PFSK-1 (cell line): ENCODE measurements at regions not wholly inside any gene's neighbourhood (a gene's known extent, or its start where the extent isn't known, plus 50 kb on each side); places are given as distances from the start of the nearest gene placed in this dataset.

Source experiments
- FOXP2 ChIP-seq: optimal IDR thresholded peaks from 2 replicates; pipeline ENCODE3; 2011; ENCODE audit warnings: borderline replicate concordance, control low read depth, inconsistent platforms; ENCODE audit not compliant: insufficient read depth; ENCODE audit errors: extremely low read length, extremely low read depth
- POLR2AphosphoS5 ChIP-seq: IDR thresholded peaks from 2 replicates; pipeline ENCODE4 v1.6.1; 2012; ENCODE audit warnings: low read depth, mild to moderate bottlenecking, control low read depth, low read length, moderate library complexity
- SIN3A ChIP-seq: IDR thresholded peaks from 2 replicates; pipeline ENCODE4 v1.6.1; 2012; ENCODE audit warnings: mild to moderate bottlenecking, low read length, moderate library complexity, borderline replicate concordance; ENCODE audit not compliant: insufficient read depth
- TAF1 ChIP-seq: IDR thresholded peaks from 2 replicates; pipeline ENCODE4 v1.6.1; 2012; ENCODE audit warnings: low read length, control low read depth, borderline replicate concordance; ENCODE audit not compliant: insufficient read depth
- TF ChIP-seq, protein P1 (sequence below), 2 experiments: IDR thresholded peaks; 2 replicates each; pipeline versions ENCODE4 v1.6.1 to v1.8.0; 2011 to 2012; ENCODE audit warnings: low read depth in 2 of 2, low read length in 2 of 2, control low read depth in 1 of 2, inconsistent platforms in 1 of 2, mild to moderate bottlenecking in 1 of 2, moderate library complexity in 1 of 2; ENCODE audit not compliant: insufficient read depth in 1 of 2

DNA sequence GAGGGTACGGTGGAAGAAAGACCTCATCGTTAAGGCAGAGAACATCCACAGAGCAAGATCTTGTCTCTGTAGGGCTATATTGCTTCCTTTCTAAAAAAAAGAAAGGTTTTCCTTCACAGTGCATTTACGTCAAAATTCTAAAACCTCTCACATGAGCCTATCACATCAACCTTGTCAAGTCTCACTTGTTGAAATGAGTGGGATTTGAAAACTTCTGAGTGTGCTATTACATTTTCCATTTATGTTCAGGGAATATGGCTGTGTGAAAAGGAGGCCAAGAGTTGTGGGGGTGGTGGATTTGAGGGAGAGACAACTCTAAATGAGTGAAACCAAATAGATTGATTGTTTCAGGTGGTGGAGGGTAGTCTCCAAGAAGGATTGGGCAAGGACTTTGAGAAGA lies 147.1 kb upstream of the MPDZ start:
- TF ChIP-seq, protein P1, sequence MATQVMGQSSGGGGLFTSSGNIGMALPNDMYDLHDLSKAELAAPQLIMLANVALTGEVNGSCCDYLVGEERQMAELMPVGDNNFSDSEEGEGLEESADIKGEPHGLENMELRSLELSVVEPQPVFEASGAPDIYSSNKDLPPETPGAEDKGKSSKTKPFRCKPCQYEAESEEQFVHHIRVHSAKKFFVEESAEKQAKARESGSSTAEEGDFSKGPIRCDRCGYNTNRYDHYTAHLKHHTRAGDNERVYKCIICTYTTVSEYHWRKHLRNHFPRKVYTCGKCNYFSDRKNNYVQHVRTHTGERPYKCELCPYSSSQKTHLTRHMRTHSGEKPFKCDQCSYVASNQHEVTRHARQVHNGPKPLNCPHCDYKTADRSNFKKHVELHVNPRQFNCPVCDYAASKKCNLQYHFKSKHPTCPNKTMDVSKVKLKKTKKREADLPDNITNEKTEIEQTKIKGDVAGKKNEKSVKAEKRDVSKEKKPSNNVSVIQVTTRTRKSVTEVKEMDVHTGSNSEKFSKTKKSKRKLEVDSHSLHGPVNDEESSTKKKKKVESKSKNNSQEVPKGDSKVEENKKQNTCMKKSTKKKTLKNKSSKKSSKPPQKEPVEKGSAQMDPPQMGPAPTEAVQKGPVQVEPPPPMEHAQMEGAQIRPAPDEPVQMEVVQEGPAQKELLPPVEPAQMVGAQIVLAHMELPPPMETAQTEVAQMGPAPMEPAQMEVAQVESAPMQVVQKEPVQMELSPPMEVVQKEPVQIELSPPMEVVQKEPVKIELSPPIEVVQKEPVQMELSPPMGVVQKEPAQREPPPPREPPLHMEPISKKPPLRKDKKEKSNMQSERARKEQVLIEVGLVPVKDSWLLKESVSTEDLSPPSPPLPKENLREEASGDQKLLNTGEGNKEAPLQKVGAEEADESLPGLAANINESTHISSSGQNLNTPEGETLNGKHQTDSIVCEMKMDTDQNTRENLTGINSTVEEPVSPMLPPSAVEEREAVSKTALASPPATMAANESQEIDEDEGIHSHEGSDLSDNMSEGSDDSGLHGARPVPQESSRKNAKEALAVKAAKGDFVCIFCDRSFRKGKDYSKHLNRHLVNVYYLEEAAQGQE (IDR thresholded peaks at IDR 0.05; ENCODE audit: insufficient read depth in 1 of 2, low read depth in 2 of 2, low read length in 2 of 2), result no peak
- TF ChIP-seq POLR2AphosphoS5 (no peak), SIN3A (no peak), TAF1 (no peak), FOXP2 (no peak)

DNA sequence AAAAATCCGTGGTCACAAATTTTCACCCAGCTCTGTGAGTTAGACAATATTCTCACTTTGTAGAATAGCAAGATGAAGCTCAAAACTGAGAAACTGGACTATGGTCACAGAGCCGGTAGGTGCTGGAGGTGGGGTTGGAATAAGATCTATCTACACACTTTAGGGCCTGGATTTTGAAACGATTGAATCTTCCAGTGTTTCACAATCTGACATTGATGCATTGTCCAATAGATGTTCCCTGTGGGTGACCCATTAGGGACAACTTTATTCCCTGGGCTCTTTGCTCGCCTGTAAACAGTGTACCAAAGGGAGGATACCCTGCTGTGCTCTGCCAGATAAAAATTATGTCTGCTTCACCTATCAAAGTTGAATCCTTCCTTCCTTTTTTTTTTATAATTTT lies 145.4 kb upstream of the MPDZ start:
- no peak for TF ChIP-seq TAF1
- TF ChIP-seq, protein P1 (IDR thresholded peaks at IDR 0.05; ENCODE audit: insufficient read depth in 1 of 2, low read depth in 2 of 2, low read length in 2 of 2), result no peak
- TF ChIP-seq POLR2AphosphoS5, result no peak

DNA sequence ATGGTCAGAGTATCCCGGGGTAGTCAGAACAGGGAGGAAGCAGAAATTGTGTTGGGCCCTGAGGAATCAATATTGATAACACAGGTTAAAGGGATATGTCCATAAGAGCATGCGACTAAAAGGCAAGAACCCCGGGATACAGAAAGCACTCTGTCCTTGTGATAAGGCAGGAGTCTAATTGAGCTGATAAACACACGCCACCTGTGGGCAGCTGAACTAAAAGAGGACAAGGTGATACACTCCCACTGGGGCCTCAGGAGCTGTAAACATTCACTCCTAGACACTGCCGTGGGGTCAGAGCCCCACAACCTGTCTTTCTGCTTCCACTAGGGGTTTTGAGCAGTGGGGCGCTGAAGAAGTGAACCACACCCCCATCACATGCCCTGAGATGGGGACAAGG lies 144.7 kb upstream of the MPDZ start:
- TF ChIP-seq TAF1, result no peak
- TF ChIP-seq, protein P1 (IDR thresholded peaks at IDR 0.05; ENCODE audit: insufficient read depth in 1 of 2, low read depth in 2 of 2, low read length in 2 of 2), result no peak
- TF ChIP-seq FOXP2, result no peak
- no peak for TF ChIP-seq SIN3A
- TF ChIP-seq POLR2AphosphoS5, result no peak

DNA sequence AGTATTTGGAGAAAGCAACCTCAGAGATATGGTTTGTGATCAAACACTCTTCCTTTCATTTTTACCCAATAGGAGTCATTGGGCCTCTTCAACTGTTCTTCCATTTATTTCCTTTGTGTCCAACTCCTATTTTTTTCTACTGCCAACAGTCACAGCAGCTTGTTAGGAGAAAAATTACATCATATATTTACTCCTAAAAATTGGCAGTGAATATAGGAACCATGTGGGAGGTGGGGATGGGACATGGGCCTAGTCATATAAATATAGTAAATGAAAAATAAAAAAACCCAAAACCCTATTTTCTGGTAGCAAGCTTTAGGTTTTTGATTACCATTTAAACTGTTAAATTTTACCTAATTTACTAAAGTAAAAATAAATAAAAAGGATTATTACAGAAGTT lies 134.9 kb upstream of the MPDZ start:
- TF ChIP-seq SIN3A (no peak), FOXP2 (no peak)
- TF ChIP-seq, protein P1 (IDR thresholded peaks at IDR 0.05; ENCODE audit: insufficient read depth in 1 of 2, low read depth in 2 of 2, low read length in 2 of 2), result no peak

DNA sequence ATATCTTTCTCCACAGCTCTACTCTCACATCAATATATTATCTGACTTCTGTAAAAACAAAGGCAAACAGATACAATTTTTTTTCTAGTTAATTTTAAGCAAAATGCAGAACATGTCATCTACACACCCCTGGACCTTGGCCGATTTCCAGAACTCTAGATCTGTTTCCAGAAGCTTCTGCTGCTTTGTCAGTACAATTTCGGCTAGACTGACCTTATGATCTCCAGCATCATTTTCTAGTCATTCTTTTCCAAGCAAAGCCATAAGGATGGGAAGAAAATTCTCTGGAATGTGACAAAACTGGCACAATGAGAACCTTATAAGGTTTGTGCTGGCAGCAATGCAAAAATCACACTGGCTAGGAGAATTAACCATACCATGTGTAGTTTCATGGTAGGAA lies 132.8 kb upstream of the MPDZ start:
- no peak for TF ChIP-seq POLR2AphosphoS5
- TF ChIP-seq TAF1, result no peak
- TF ChIP-seq, protein P1 (IDR thresholded peaks at IDR 0.05; ENCODE audit: insufficient read depth in 1 of 2, low read depth in 2 of 2, low read length in 2 of 2), result no peak
